GM23338 (cell line): ENCODE measurements at regions not wholly inside any gene's neighbourhood (a gene's known extent, or its start where the extent isn't known, plus 50 kb on each side); places are given as distances from the start of the nearest gene placed in this dataset.

Experiments
- ATAC-seq: fragments of 200-7000 bp; cut with Tn5 transposase; 3 replicates; pipeline ENCODE4 v1.9.1; 2020
- DNase-seq: peaks from one replicate; pipeline ENCODE4 v3.0.0-alpha.2; 2015; ENCODE audit warnings: low spot score
- H2AFZ ChIP-seq: fragments of 200-600 bp; sonication (generic); 2 replicates; pipeline ENCODE4 v1.8.0; 2016; ENCODE audit warnings: antibody characterized with exemption, mild to moderate bottlenecking, moderate library complexity
- H3F3A ChIP-seq: fragments of 200-600 bp; sonication (generic); replicated peaks from 2 replicates; pipeline ENCODE4 v1.8.0; 2017; ENCODE audit warnings: antibody characterized with exemption, mixed run types, low read depth
- H3K27ac ChIP-seq: fragments of 200-600 bp; sonication (generic); 2 replicates; pipeline ENCODE4 v1.6.1; 2016; ENCODE audit warnings: low read depth
- H3K27me3 ChIP-seq: fragments of 200-600 bp; sonication (generic); 2 replicates; pipeline ENCODE4 v1.8.0; 2016; ENCODE audit warnings: mild to moderate bottlenecking, mixed run types, moderate library complexity; ENCODE audit not compliant: insufficient read depth
- H3K36me3 ChIP-seq: fragments of 200-600 bp; sonication (generic); 2 replicates; pipeline ENCODE4 v1.8.0; 2016; ENCODE audit warnings: mild to moderate bottlenecking; ENCODE audit not compliant: insufficient read depth
- H3K4me1 ChIP-seq: fragments of 200-600 bp; sonication (generic); 2 replicates; pipeline ENCODE4 v1.8.0; 2016; ENCODE audit warnings: mild to moderate bottlenecking, moderate library complexity; ENCODE audit not compliant: insufficient read depth
- H3K4me2 ChIP-seq: fragments of 200-600 bp; sonication (generic); 2 replicates; pipeline ENCODE4 v1.7.1; 2017; ENCODE audit warnings: mixed run types
- H3K4me3 ChIP-seq: fragments of 200-600 bp; sonication (generic); 2 replicates; pipeline ENCODE4 v1.6.1; 2016; ENCODE audit warnings: mixed run types
- H3K79me2 ChIP-seq: fragments of 200-600 bp; sonication (generic); replicated peaks from 2 replicates; pipeline ENCODE4 v1.8.0; 2017; ENCODE audit warnings: mild to moderate bottlenecking; ENCODE audit not compliant: insufficient read depth
- H3K9me2 ChIP-seq: fragments of 200-600 bp; sonication (generic); 2 replicates; pipeline ENCODE4 v1.8.0; 2017; ENCODE audit not compliant: insufficient read depth
- H4K20me1 ChIP-seq: fragments of 200-600 bp; sonication (generic); replicated peaks from 2 replicates; pipeline ENCODE4 v1.8.0; 2017; ENCODE audit warnings: mild to moderate bottlenecking; ENCODE audit not compliant: insufficient read depth
- H3K27ac Mint-ChIP-seq: 2 replicates; pipeline ENCODE4 v1.8.0; 2020; ENCODE audit warnings: inconsistent platforms, mild to moderate bottlenecking, moderate library complexity, mixed read lengths
- H3K27me3 Mint-ChIP-seq: 3 replicates; pipeline ENCODE4 v1.8.0; 2022; ENCODE audit warnings: low read depth, mild to moderate bottlenecking, moderate library complexity, mixed read lengths, inconsistent platforms; ENCODE audit not compliant: insufficient read depth, poor library complexity
- H3K36me3 Mint-ChIP-seq: 3 replicates; pipeline ENCODE4 v1.8.0; 2021; ENCODE audit warnings: low read depth, mild to moderate bottlenecking, inconsistent platforms, moderate library complexity, mixed read lengths
- H3K4me1 Mint-ChIP-seq: 3 replicates; pipeline ENCODE4 v1.8.0; 2020; ENCODE audit warnings: mild to moderate bottlenecking, inconsistent platforms, mixed read lengths
- H3K4me3 Mint-ChIP-seq: 3 replicates; pipeline ENCODE4 v1.8.0; 2021; ENCODE audit warnings: moderate library complexity, mild to moderate bottlenecking, inconsistent platforms, mixed read lengths
- H3K9me3 Mint-ChIP-seq: 3 replicates; pipeline ENCODE4 v1.8.0; 2020; ENCODE audit warnings: moderate library complexity, mild to moderate bottlenecking, inconsistent platforms, mixed read lengths
- ETS1 ChIP-seq: IDR thresholded peaks from 2 replicates; pipeline ENCODE4 v1.6.1; 2016; ENCODE audit warnings: antibody characterized with exemption
- EZH2 ChIP-seq: fragments of 200-600 bp; sonication (generic); IDR thresholded peaks from one replicate; pipeline ENCODE4 v1.8.0; 2017; ENCODE audit warnings: antibody characterized with exemption, mild to moderate bottlenecking, low read depth; ENCODE audit not compliant: unreplicated experiment
- EZH2phosphoT487 ChIP-seq: fragments of 200-600 bp; sonication (generic); IDR thresholded peaks from one replicate; pipeline ENCODE4 v1.8.1; 2018; ENCODE audit warnings: antibody characterized with exemption; ENCODE audit not compliant: unreplicated experiment
- NANOG ChIP-seq: IDR thresholded peaks from 2 replicates; pipeline ENCODE4 v1.6.1; 2016; ENCODE audit warnings: antibody characterized with exemption, borderline replicate concordance
- POLR2AphosphoS5 ChIP-seq: IDR thresholded peaks from 2 replicates; pipeline ENCODE4 v1.6.1; 2016; ENCODE audit warnings: antibody characterized with exemption, low read depth
- REST ChIP-seq: IDR thresholded peaks from one replicate; pipeline ENCODE4 v1.6.1; 2018; ENCODE audit warnings: antibody characterized with exemption; ENCODE audit not compliant: unreplicated experiment
- STAT1 ChIP-seq: IDR thresholded peaks from one replicate; pipeline ENCODE4 v1.6.1; 2016; ENCODE audit warnings: antibody characterized with exemption; ENCODE audit not compliant: unreplicated experiment
- ZNF114 ChIP-seq: fragments of 250-450 bp; sonication (Bioruptor Pico); IDR thresholded peaks from 2 replicates; pipeline ENCODE4 v1.5.0; 2020; ENCODE audit warnings: mild to moderate bottlenecking, moderate library complexity
- ZNF331 ChIP-seq: fragments of 250-450 bp; sonication (Bioruptor Pico); IDR thresholded peaks from 2 replicates; pipeline ENCODE4 v1.5.0; 2020; ENCODE audit warnings: low read depth, mild to moderate bottlenecking, moderate library complexity
- TF ChIP-seq, protein P1 (sequence below), 2 experiments: fragments of 200-600 bp in 1 of 2; sonication (generic) in 1 of 2; conservative IDR thresholded peaks; 2 replicates each; pipeline versions ENCODE4 v1.5.1 to v1.6.1; 2016 to 2017; ENCODE audit warnings: antibody characterized with exemption in 2 of 2, low read depth in 2 of 2, mild to moderate bottlenecking in 2 of 2, moderate library complexity in 1 of 2

- no peaks in the 10 kb centered on the region for H3K36me3 ChIP-seq
- TF ChIP-seq, protein P1, sequence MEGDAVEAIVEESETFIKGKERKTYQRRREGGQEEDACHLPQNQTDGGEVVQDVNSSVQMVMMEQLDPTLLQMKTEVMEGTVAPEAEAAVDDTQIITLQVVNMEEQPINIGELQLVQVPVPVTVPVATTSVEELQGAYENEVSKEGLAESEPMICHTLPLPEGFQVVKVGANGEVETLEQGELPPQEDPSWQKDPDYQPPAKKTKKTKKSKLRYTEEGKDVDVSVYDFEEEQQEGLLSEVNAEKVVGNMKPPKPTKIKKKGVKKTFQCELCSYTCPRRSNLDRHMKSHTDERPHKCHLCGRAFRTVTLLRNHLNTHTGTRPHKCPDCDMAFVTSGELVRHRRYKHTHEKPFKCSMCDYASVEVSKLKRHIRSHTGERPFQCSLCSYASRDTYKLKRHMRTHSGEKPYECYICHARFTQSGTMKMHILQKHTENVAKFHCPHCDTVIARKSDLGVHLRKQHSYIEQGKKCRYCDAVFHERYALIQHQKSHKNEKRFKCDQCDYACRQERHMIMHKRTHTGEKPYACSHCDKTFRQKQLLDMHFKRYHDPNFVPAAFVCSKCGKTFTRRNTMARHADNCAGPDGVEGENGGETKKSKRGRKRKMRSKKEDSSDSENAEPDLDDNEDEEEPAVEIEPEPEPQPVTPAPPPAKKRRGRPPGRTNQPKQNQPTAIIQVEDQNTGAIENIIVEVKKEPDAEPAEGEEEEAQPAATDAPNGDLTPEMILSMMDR (conservative IDR thresholded peaks at IDR 0.05; ENCODE audit: low read depth in 2 of 2) = no peak
- TF ChIP-seq ETS1 = no peak
- Mint-ChIP-seq H3K27me3 (no peaks in the 10 kb centered on the region), H3K36me3 (no peaks in the 10 kb centered on the region), H3K27ac (no peak overlapping the region), H3K4me3 (no peak overlapping the region), H3K4me1 (no peaks in the 10 kb centered on the region), H3K9me3 (peaks cover 2% of the 10 kb centered on the region; the same call in 1 of the 3 replicates)
- H3K79me2 ChIP-seq = no peaks in the 10 kb centered on the region
- H3K9me2 ChIP-seq = no peaks in the 10 kb centered on the region
- H2AFZ ChIP-seq = no peak overlapping the region
- H3K27me3 ChIP-seq = no peaks in the 10 kb centered on the region
- no peak for DNase-seq
- no peak overlapping the region for H3K27ac ChIP-seq
- no peak overlapping the region for H3K4me3 ChIP-seq
- H3K4me2 ChIP-seq = no peak overlapping the region
- H3K4me1 ChIP-seq = no peaks in the 10 kb centered on the region
- no peak for ATAC-seq
- no peaks in the 10 kb centered on the region for H3F3A ChIP-seq
- H4K20me1 ChIP-seq = no peaks in the 10 kb centered on the region
Observed at GRCh38 chr4:31964685-31965084, 1244.5 kb downstream of the PCDH7 start.

DNA sequence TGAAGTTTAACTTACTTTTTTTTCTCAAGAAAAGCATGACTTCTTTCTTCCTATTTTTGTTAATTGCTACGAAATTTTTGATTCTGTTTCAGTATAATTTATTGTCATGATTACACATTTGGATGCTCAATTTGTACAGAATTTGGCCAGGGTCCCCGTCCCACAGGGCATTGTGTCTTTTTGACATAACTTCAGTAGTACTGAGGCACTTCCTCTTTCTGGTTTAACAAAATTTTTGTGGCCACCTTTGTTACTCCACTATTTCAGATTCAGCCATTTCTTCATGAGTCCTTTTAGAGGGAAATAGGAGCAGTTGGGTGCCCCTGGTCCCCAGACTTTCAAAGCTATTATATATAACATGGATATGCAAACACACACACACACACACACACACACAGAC lies 1248.7 kb downstream of the PCDH7 start:
- H3K27ac Mint-ChIP-seq = no peak overlapping the region
- Histone ChIP-seq H3K27me3 (no peaks in the 10 kb centered on the region), H3K27ac (no peak overlapping the region), H3K79me2 (no peaks in the 10 kb centered on the region), H3K4me2 (no peak overlapping the region), H3K36me3 (no peaks in the 10 kb centered on the region), H3K9me2 (no peaks in the 10 kb centered on the region), H4K20me1 (no peaks in the 10 kb centered on the region), H2AFZ (no peak overlapping the region), H3K4me3 (no peak overlapping the region), H3K4me1 (no peaks in the 10 kb centered on the region), H3F3A (no peaks in the 10 kb centered on the region)
- DNase-seq = no peak
- H3K9me3 Mint-ChIP-seq = peaks cover 2% of the 10 kb centered on the region; the same call in 1 of the 3 replicates
- no peaks in the 10 kb centered on the region for H3K4me1 Mint-ChIP-seq
- no peak for ATAC-seq
- no peaks in the 10 kb centered on the region for H3K36me3 Mint-ChIP-seq
- no peaks in the 10 kb centered on the region for H3K27me3 Mint-ChIP-seq
- no peak overlapping the region for H3K4me3 Mint-ChIP-seq
- no peak for TF ChIP-seq ZNF114 (CRISPR knock-in tag)
- TF ChIP-seq NANOG = no peak
- TF ChIP-seq ETS1 = no peak
- no peak for TF ChIP-seq REST
- TF ChIP-seq EZH2phosphoT487 = no peak
- no peak for TF ChIP-seq POLR2AphosphoS5
- TF ChIP-seq ZNF331 (CRISPR knock-in tag) = no peak
- no peak for TF ChIP-seq STAT1
- no peak for TF ChIP-seq EZH2
